GM21390 (cell line): ENCODE measurements at regions not wholly inside any gene's neighbourhood (a gene's known extent, or its start where the extent isn't known, plus 50 kb on each side); places are given as distances from the start of the nearest gene placed in this dataset.
A peak's percentile ranks its signal among the peaks of the same experiment; 100 is the strongest.

Source experiments
- ATAC-seq: cut with Tn5 transposase; IDR thresholded peaks from one replicate; pipeline ENCODE4 v1.9.1; 2021; ENCODE audit not compliant: unreplicated experiment

DNA sequence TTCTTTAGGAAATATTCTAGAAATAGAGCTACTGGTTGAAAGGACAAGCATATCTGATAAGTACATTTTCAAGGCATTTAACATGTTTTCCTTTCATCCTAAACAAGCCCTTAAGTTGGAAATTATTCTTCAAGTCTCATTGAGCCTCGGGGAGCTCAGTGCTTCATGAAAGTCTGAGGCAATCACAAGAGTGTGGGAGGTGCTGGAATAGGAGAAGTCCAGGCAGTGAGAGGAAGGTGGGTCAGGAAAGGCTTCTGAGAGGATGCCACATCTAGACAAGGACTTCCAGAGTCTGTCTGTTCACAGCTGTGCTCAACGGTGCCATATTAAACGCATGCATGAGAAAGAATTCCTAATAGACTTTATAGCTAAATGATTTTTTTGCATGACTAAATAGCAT is 69.8 kb downstream of the CD83 start:
- ATAC-seq, result no peak

DNA sequence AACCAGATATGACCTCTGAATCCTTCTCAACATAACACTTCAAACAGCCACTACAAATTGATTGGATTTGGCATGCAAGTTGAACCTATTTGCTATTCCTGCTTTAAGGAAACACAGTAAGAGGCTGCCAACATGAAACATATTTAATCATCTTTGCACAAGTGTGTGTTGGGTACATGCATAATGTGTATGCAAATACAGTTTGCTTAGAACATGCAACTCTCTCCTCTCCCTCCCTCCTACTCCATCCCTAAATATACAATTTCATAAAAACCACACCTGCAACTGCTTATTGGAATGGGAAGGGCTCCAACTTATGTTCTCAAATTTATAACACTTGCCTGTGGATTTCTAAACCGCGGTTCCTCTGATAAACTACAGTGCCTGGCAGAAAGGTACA is 71.5 kb downstream of the CD83 start:
- no peak for ATAC-seq

DNA sequence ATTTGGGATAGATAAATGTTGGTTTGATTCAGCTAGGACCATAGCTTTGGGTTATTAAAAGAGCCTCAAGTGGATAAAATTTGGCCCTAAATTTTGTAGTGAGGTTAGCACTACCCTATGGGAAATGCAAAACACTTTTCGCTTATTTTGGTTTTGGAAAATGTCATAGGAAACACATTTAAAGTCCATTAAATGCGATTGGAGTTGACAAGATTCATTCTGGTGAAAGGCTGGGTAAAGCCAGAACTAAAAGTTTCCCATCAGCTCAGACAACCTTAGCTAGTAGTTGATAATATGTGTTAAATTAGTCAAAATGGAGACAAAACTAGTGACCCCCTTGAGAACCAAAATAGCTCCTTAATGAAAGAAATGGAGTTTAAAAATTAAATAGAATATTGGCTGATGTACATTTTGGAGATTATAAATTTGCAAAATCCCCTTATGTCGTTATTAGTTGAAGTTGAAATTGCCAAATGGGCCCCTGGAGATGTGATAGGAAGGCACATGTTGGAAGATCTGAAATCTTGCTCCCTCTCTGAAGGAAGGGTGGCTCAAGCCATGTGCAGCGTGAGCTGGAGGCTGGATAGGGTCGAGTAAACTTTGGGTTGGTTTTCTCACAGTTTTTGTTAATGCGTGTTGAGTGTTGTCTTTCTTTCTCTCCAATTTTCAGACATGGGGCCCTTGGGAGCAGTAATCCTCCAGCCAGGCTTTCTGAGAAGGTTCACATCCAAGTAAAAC is 72.8 kb downstream of the CD83 start:
- ATAC-seq, result no peak

DNA sequence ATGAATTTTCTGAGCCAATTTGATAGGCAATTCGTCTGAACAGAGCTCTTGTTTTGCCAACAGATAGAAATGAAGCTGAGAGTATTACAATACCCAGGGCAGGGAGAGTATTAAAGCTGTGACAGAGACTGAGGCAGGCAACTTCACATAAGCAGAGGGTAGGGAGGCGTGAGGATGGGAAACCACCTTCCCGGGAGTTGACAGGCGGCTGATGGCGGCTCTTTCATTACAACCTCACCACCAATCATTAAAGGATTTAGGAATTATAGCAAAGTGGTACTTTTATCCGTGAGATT is 73.3 kb downstream of the CD83 start:
- no peak for ATAC-seq

DNA sequence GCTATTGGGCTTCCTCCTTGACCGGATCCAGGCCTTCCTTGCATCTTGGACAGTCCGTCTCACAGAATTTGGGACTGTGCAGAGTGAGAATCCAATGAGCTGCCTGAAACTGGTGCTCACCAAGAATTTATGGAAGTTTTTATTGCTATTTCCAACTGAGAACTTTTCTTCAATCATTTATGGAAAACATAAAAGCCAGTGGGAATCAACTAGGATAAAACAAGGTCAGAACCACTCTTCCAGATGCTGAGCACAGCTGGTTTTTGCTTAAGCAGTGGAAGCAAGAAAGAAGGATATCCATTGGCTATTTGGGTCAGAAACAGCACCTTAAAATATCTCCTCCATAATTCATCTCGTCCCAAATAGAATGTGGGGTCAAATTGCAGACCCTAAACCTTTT is 74.2 kb downstream of the CD83 start:
- ATAC-seq, result no peak

DNA sequence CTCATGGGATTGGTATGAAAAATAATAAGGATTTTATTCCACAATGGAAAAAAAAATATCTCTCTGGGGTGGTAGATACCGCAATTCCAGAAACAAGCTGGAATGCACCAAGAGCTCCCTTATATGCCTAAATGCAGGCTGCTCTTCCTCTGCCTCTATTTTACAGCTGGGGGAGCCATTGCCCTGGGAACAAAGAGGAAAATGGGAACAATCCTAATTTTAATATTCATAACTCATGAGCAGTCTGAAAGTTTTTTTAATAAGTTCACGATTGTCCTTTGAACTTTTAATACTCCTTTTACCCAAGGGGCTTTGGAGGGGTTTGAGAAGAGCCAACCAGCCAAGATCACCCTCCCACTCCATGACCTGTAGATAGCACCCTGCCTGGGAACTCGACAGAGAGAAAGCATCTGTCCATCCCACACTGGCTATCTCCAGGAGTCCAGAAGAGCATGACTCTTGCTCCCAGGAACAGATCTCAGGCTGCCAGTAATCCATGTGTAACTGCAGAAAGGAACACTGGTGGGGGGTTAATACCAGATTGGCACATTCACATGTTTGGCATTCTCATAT is 74.7 kb downstream of the CD83 start:
- no peak for ATAC-seq

DNA sequence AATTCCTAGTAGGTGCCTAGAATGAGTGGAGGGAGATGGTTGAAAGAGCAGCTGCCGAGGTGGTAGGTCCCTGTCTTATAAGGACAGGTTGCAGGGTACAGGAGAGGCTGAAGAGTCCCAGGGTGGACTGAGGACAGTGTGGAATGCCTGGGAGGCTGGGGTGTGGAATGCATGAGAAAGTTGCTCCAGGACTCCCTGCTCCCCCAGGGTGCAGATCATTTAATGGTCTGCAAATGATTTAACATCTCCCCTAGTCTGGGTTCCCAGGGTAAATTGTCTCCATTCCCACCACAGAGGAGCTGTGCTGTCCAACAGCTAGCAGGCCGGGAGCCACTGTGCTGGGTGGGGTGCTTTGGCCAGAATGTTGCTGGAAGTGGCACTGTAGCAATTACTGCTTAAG is 76.0 kb downstream of the CD83 start:
- ATAC-seq, result no peak

DNA sequence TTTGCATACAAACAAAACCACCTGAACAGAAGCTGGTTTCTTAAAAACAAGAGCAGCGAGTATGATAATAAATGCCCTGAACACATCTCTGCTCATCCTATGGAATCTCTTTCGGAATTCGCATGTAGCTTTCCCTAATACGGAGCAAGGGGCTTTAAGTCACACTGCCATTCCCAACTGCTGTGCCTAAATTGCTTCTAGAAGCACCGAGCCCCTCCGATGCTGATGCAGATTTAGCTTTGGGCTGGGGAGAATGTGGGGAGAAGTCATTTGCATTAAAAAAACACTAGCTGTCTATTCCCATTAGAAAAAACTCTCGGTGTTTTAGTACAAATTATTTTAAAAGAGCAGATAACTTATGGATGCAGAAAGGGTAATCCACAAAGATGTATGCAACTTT is 76.9 kb downstream of the CD83 start:
- no peak for ATAC-seq

DNA sequence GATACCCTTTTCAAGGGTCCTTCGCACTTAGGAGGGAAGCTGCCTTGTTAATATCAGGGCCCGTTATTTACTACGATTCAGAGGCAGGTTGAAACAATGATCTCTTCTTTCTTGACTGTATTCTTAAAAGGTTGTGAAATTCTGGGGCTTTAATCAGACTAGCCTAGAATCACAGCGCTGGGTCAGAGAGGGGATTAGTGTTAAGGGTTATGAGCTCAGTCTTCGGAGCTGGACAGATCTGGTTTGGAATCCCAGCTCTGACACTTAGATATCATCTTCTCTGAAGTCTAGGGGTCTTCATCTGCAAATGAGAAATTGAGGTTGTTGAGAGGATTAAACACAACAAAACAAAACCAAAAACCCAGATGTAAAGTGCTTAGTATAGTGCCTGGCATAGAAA is 77.4 kb downstream of the CD83 start:
- no peak for ATAC-seq

DNA sequence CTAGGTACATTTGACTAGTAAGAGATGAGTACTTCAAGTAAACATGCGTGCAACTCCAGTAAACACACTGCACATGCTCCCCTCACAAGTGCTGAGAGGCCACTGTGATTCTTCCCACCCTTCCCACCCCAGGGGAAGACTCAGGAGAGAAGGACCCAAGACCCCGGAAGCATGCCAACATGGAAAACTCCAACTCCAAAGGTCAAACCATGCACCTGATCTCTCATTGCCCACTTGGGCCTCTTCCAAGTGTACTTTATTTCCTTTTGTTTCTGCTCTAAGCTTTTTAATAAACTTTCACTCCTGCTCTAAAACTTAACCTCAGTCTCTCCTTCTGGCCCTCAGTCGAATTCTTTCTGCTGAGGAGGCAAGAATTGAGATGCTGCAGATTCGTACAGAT is 78.5 kb downstream of the CD83 start:
- no peak for ATAC-seq

DNA sequence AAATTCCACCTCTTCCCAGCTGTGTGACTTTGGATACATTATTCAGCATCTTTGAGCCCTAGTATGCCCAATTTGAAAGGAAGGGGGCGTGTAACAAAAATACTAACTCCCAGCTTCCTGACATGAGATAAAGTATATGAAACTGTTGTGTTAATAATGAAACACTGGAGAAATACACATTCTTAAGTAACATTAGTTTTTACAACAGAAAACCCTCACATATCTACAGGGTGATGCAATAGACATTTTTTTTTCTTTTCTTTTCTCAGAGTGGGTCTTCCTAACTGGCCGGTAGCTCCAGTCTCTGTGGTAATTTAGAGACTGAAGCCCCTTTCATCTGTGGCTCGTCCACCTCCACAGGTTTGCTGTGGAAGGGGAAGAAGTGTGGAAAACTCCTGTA is 79.5 kb downstream of the CD83 start:
- ATAC-seq, result no peak

DNA sequence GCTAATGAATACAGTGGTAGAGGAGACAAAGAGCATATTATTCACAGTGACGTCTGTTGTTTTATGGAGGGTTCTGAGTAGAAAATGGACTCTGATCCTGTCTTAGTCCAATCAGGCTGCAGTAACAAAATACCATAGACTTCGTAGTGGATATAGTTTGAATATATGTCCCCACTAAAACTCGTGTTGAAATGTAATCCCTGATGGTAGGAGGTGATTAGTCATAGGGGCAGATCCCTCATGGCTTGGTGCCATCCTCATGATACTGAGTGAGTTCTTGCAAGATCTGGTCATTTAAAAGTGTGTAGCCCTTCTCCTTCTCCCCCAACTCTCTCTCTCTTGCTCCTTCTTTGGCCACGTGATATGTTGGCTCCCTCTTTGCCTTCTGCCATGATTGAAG is 82.5 kb downstream of the CD83 start:
- no peak for ATAC-seq

DNA sequence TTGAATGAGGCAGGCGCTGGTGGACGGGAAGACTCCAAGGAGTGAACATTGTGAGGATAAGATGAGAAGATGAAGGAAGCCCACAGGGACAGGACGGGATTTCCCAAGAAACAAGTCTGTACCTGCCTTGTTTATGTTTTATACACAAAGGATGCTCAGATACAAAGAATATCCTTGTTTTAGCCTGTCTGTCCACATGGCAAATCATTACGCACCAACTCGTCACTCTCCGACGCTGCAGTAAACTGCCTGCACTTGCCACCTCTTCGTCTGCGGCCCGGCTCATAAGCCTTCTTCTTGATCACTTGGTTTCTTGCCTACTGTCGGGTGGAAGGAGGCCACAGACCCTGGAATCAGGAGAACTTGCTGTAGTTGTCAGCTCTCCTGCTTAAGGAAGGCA is 85.4 kb downstream of the CD83 start:
- no peak for ATAC-seq

DNA sequence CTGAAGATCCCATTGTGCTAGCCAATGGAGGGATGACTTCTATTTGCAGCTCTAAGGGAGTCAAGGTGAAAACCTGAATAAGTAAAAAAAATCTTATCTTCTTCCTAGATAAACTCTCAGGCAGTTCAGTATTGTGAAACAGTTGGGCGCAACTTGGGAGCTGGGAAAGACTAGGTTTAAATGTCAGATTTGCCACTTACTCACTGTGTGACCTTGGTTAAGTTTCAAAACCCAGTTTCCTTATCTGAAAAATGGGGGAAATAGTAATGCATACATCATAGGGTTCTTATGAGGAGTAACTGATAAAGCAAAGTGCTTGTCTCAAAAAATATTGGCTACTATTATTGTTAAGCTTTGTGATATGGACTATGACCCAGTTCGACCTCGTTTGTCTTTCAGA is 88.8 kb downstream of the CD83 start:
- ATAC-seq, result no peak

DNA sequence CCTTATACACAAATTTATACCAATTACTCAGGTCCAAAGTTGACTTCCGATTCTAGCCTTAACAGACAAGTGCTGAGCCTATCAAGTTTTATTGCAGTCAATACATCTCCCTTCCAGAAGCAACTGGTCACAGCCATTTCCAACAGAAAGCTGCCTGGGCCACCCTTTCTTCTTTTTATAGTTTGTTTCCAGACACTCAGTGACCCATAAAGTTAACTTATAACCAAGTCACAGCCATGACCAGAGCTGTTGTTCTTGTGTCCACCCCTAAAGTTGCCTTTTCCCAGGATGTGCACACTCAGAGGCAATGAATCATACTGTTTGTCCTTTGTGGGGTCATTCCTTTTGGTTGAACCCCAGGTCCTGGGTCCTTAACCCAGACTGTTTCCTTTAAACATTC is 89.9 kb downstream of the CD83 start:
- no peak for ATAC-seq

DNA sequence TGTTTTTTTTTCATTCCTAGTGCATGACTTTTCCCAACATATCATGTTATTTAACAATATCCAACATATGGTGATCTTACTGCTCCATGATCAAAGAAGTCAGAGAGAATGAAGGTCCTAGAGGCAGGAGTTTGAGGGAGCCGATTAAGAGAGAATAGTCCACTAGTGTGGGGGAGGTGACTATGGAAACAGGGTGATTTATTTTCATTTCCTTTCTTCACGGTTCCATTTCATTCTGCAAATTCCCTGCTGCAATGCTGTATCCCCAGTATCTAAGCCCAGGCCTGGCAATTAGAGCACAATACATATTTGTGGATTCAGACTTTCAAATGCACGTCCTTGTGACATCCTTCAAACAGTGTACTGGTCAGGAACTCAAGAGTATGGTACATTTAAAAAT is 91.4 kb downstream of the CD83 start:
- no peak for ATAC-seq

DNA sequence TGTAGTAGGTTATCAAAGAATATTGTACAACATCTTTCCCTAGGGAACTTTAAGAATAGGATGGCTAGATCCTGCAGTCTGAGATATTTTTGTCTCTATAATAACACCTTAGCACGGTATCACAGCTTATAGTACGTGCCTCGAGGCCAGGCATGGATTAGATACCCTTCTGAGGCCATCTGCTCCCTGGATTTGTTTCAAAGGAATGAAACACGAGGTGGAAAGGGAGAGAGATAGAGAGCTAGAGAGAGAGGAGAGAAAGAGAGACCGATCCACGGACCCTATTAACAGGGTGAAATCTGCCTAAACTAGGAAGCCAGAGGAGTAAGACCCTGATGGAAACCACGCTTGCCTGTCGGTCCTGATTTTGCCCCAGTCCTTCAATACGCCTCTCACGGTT is 92.5 kb downstream of the CD83 start:
- ATAC-seq, result no peak

DNA sequence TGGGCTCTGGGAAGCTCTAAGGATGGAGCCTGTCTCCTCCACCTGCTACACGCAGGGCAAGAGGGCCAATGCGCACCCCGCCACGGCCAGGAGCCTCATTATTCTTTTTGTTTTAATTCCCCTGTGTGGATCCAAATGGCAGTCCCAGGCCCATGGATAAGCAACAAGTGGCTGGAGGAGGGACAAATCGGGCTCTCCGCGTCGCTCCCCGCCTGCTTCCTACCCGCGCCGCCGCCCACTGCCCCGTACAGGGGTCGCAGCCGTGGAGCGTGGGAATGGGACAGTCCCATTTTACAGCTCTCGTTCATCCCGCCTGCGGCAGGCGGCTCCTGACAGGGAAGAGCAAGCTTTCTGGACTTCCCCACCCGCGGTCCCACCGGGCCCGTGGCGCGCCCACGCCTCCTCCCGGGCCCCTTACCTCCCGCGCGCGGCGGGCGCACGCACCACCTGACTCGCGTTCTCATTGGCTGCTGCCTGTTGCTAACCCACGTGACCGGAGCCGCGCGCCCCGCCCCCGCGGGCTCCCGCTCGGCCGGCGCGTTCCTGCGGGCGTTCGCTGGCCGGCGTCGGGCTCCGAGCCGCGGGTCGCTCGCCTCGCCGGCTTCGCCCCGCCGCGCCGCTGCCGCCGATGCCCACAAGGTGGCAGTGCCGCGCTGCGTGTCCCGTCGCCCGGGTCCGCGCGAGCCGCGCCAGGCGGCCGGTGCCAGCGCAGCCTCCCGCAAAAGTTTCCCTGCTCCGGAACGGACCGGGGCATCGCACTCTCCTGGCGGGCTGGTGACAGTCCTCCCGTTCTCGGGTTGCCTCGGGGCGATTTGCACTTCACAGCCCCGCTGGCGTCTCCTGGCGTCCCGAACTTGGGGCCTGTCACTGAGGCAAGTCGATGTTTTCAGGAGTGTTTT is 93.3 kb downstream of the CD83 start:
- ATAC-seq, result peak; percentile 92

DNA sequence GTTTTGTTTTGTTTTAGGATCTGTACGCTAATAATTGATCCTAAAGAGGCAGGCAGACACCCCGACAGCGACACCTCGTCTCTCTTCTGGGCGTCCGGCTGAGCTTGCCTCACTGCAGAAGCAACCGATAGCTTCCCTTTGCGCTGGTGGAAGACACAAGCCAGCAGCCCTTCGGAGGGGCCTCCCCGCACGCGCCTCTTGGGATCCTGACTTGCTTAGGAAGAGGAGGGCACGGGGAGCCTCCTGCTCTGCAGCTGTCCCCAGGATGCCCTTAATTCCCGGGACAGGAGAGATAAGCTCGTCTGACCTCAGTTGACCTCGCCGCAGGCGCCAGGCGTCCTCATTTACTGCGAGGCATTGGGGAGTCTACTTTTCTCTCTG is 94.0 kb downstream of the CD83 start:
- no peak for ATAC-seq

DNA sequence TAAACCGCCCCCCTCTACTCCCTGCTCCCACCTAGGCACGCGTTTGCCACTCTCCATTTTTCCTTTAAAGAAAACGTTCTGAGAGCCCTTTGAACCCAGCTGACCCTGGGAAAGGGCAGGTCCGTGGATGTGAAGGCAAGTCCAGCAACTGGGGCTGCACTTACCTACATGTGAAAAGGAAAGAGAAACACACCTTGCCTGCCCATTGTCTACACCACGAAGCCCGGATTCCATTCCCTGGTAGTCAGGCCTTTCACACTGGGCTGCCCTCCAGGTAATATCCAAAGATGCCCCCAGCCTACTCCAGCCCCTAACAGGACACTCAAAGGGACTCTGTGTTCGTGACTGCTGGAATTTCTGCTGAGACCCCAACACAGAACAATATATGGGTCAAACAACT is 94.4 kb downstream of the CD83 start:
- no peak for ATAC-seq

DNA sequence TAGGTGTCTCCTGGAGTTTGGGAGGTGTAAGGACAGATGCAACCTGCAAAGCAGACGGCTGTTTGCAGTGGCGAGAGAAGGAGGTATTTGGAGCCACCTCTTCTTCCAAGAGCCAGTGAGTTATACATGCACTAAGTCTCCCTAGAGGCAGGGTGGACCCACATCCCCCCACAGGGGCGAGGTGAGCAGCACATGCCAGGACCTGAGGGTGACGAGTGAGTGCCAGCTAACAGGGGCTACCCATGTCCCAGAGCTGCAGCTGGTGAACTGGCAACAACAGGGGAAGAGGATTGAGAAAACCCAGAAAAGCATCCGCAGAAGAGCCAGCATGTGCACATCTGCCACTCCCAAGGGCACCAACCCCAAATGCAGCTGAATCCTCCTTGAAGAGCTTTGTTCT is 95.1 kb downstream of the CD83 start:
- no peak for ATAC-seq

DNA sequence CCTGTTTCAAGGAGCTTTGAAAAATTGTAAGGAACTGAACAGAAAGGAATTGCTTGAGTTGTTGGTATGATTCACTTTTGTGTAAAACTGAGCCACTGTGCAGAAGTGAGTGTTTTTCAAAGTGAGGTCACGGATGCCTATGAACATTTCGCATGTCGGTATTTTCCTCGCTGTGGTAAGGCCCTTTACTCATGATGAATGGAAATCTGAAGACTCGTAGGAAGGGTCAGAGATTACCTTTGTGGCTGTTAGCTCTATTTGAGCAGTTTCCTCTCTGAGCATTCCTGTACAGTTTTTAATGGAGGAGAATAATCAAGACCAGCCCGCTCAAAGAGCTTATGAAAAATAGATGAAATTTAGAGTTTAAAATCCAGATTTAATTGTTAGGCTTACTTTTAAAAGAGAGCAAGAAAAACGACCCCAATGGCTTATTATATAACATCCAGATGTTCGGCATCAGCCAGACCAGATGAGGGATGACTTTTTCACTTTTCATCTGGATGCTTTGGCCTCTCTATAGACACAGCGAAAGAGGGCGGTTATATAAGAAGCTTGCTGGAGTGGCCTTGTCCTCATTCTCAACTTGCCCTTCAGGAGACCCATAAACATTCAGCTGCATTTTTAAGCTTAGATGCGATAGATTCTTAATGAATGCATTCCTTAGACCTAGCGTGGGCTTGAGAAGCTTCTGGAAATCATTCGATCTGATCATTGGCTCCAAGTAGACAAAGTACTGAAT is 99.5 kb downstream of the CD83 start:
- no peak for ATAC-seq
